Gastrocnemius medialis (tissue), 4 donors: ENCODE measurements at regions not wholly inside any gene's neighbourhood (a gene's known extent, or its start where the extent isn't known, plus 50 kb on each side); places are given as distances from the start of the nearest gene placed in this dataset.

Experiments used
- CTCF ChIP-seq, 5 experiments: fragments of 450-650 bp in 3 of 5; fragments of 200-600 bp in 2 of 5; sonication (generic) in 2 of 5; IDR thresholded peaks in 4 of 5; conservative IDR thresholded peaks in 1 of 5; 1 replicate in 4 of 5; 2 replicates in 1 of 5; pipeline ENCODE4 v1.5.1; 2016 to 2019; ENCODE audit warnings: antibody characterized with exemption in 5 of 5, mild to moderate bottlenecking in 3 of 5, moderate library complexity in 3 of 5
- POLR2A ChIP-seq, 2 donors: fragments of 450-650 bp; IDR thresholded peaks; one replicate each; pipeline ENCODE4 v1.6.1; 2017; ENCODE audit warnings: antibody characterized with exemption in 2 of 2, mild to moderate bottlenecking in 2 of 2, moderate library complexity in 2 of 2

- TF ChIP-seq POLR2A (IDR thresholded peaks at IDR 0.05): no peak
- TF ChIP-seq CTCF (IDR thresholded peaks at IDR 0.05 in 4 of 5, conservative IDR thresholded peaks at IDR 0.05 in 1 of 5): no peak
Measured at GRCh38 chr16:54822492-54822891, 108.2 kb upstream of the IRX5 start.
